Fibroblast of pulmonary artery (primary cell): ENCODE measurements at regions not wholly inside any gene's neighbourhood (a gene's known extent, or its start where the extent isn't known, plus 50 kb on each side); places are given as distances from the start of the nearest gene placed in this dataset.
A peak's percentile ranks its signal among the peaks of the same experiment; 100 is the strongest.

Experiments
- DNase-seq: peaks from one replicate; pipeline ENCODE4 v3.0.0-alpha.2; 2010; ENCODE audit warnings: low read depth
- H3K4me3 ChIP-seq: replicated peaks from 2 replicates; pipeline ENCODE4 v1.5.1; 2011; ENCODE audit warnings: low read depth, mild to moderate bottlenecking, control low read depth, low read length, moderate library complexity
- CTCF ChIP-seq: IDR thresholded peaks from 2 replicates; pipeline ENCODE4 v1.5.1; 2011; ENCODE audit warnings: mild to moderate bottlenecking, control low read depth, low read length, inconsistent platforms; ENCODE audit errors: missing control alignments

- no peak for TF ChIP-seq CTCF
- H3K4me3 ChIP-seq: peak overlapping the region; percentile 37
- DNase-seq: no peak
These were observed 216.1 kb downstream of the MEF2C start for GRCh38 chr5:88666761-88667495.

DNA sequence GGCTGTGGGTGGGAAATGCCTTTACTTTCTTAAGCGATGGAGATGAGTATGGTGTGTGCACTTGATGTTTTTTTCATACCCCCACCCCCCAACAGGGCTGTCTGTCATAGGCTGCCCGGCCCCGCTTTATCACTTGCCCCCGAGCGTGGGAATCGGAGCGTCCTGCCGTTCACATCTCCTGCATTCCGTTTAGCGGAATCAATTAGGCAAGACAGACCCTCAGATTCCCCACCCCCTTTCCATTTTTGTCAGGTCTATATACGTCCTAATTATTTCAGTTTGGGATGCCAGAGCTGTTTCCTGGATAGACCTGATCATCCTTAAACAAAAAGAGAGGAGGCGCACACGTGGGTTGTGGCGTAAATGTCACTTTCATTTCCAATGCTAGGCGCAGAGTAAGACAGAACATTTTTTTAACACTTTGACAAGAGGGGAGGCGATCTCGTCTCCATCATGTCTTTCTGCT, 217.2 kb downstream of the MEF2C start:
- TF ChIP-seq CTCF: no peak
- DNase-seq: no peak
- no peak overlapping the region for H3K4me3 ChIP-seq

- DNase-seq: no peak
- TF ChIP-seq CTCF: no peak
- H3K4me3 ChIP-seq: no peak overlapping the region
These were observed 218.3 kb downstream of the MEF2C start for GRCh38 chr5:88664645-88665044.

- DNase-seq: no peak
- H3K4me3 ChIP-seq: no peak overlapping the region
These were observed 219.2 kb downstream of the MEF2C start for GRCh38 chr5:88663793-88664216.

DNA sequence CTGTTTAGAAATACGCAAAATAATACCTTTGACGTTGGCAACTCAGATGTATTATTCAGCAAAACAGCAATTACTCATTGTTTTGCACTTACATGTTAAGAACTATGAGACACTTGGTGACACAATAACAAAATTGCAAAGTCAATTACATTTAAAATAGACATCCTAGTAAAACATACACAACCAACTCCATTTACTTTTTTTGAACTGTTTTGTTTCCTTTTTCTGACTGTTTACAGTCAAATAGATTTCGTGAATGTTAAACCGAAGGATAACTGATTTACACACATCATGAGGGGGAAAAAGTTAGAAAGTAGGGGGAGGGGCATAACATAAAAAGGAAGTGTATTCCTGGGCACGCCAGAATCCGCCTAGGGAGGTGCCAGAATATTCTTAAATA, 220.1 kb downstream of the MEF2C start:
- TF ChIP-seq CTCF: no peak
- H3K4me3 ChIP-seq: no peak overlapping the region

More at GRCh38 chr5:88663793-88664216, 219.2 kb downstream of the MEF2C start:
- no peak for TF ChIP-seq CTCF

GRCh38 chr5:88661806-88662207, 221.2 kb downstream of the MEF2C start:
- no peak overlapping the region for H3K4me3 ChIP-seq
- no peak for TF ChIP-seq CTCF
- DNase-seq: no peak

More for the DNA sequence above, 220.1 kb downstream of the MEF2C start:
- DNase-seq: no peak
